HepG2 (cell line): ENCODE measurements at regions not wholly inside any gene's neighbourhood (a gene's known extent, or its start where the extent isn't known, plus 50 kb on each side); places are given as distances from the start of the nearest gene placed in this dataset.

Experiments used
- ATAC-seq: fragments of 200-7000 bp; cut with Tn5 transposase; 3 replicates; pipeline ENCODE4 v1.9.1; 2020; ENCODE audit warnings: mild to moderate bottlenecking, moderate library complexity
- BruUV-seq: library from RNA; stranded (reverse); fragments of 400-500 nt; replicated peaks from 2 replicates; lab custom pipeline; 2021; lab: Mats Ljungman, UMichigan
- CTCF ChIA-PET: fragments of 300-600 bp; formaldehyde crosslinking; extraction: SDS; loops from one replicate; lab custom pipeline; 2021; ENCODE audit warnings: low total read pairs, inconsistent platforms, low intra/inter-chr PET ratio; lab: Yijun Ruan, JAX
- POLR2A ChIA-PET: fragments of 350-600 bp; sonication (Branson Sonifier 250); formaldehyde crosslinking; loops from one replicate; lab custom pipeline; 2020; ENCODE audit warnings: antibody characterized with exemption, inconsistent platforms; lab: Yijun Ruan, JAX
- DNase-seq: peaks from one replicate; pipeline ENCODE4 v3.0.0-alpha.2; 2015; ENCODE audit warnings: low spot score
- FAIRE-seq: peaks from 3 replicates; lab custom pipeline; 2011; peaks lifted over from hg19 to GRCh38; lab: Jason Lieb, UNC
- H2AFZ ChIP-seq: one replicate; pipeline ENCODE4 v1.6.1; 2011; ENCODE audit warnings: low read length, inconsistent platforms
- H3K27ac ChIP-seq: fragments of 300-600 bp; 3 replicates; pipeline ENCODE4 v1.8.0; 2011; ENCODE audit warnings: mixed run types, mild to moderate bottlenecking, mixed read lengths, low read length, inconsistent platforms; ENCODE audit not compliant: insufficient read depth; ENCODE audit errors: extremely low read length
- H3K27me3 ChIP-seq, 2 experiments: fragments of 200-600 bp in 1 of 2; 2 replicates in 1 of 2; 3 replicates in 1 of 2; pipeline versions ENCODE4 v1.6.0 to v1.8.0; 2011; ENCODE audit warnings: low read length in 2 of 2, mild to moderate bottlenecking in 2 of 2, moderate library complexity in 2 of 2, inconsistent platforms in 1 of 2; ENCODE audit not compliant: insufficient read depth in 2 of 2, control insufficient read depth in 1 of 2
- H3K36me3 ChIP-seq, 2 experiments: fragments of 200-600 bp in 1 of 2; replicated peaks in 1 of 2; 2 replicates in 1 of 2; 3 replicates in 1 of 2; pipeline versions ENCODE4 v1.5.1 to v1.8.0; 2011; ENCODE audit warnings: low read length in 2 of 2, inconsistent platforms in 1 of 2; ENCODE audit not compliant: insufficient read depth in 2 of 2, control insufficient read depth in 1 of 2
- H3K4me1 ChIP-seq: 2 replicates; pipeline ENCODE4 v1.5.1; 2012; ENCODE audit warnings: low read length, inconsistent platforms; ENCODE audit not compliant: insufficient read depth
- H3K4me2 ChIP-seq: 2 replicates; pipeline ENCODE4 v1.6.0; 2011; ENCODE audit warnings: low read depth, low read length, inconsistent platforms
- H3K4me3 ChIP-seq, 3 experiments: fragments of 200-600 bp in 1 of 3; sonication (generic), shearing (Covaris generic) in 1 of 3; replicated peaks in 1 of 3; 2 replicates each; pipeline ENCODE4 v1.5.1; 2011 to 2016; ENCODE audit warnings: low read length in 3 of 3, inconsistent platforms in 2 of 3, low read depth in 2 of 3, mild to moderate bottlenecking in 2 of 3, control low read depth in 1 of 3, mixed read lengths in 1 of 3; ENCODE audit not compliant: insufficient read depth in 1 of 3
- H3K79me2 ChIP-seq: one replicate; pipeline ENCODE4 v1.6.1; 2011; ENCODE audit warnings: low read length, inconsistent platforms; ENCODE audit not compliant: insufficient read depth
- H3K9ac ChIP-seq: 2 replicates; pipeline ENCODE4 v1.6.0; 2011; ENCODE audit warnings: mild to moderate bottlenecking, low read depth, low read length, inconsistent platforms; ENCODE audit not compliant: insufficient read depth
- H3K9me3 ChIP-seq: 2 replicates; pipeline ENCODE4 v1.5.1; 2012; ENCODE audit warnings: mild to moderate bottlenecking, low read length
- H4K20me1 ChIP-seq: 2 replicates; pipeline ENCODE4 v1.6.0; 2011; ENCODE audit warnings: inconsistent platforms, mild to moderate bottlenecking, low read length, moderate library complexity; ENCODE audit not compliant: insufficient read depth
- EP300 ChIP-seq, 3 experiments: sonication (generic) in 1 of 3; formaldehyde crosslinking in 1 of 3; IDR thresholded peaks; 2 replicates each; pipeline versions ENCODE4 v1.5.1 to v1.6.1; 2011 to 2020; ENCODE audit warnings: low read depth in 2 of 3, low read length in 2 of 3, borderline replicate concordance in 1 of 3, improper control_type of control experiment in 1 of 3, mild to moderate bottlenecking in 1 of 3, missing genetic modification reagents in 1 of 3, moderate library complexity in 1 of 3
- FOXA3 ChIP-seq: IDR thresholded peaks from 2 replicates; pipeline ENCODE4 v1.6.1; 2016; ENCODE audit warnings: missing genetic modification reagents, missing compliant biosample characterization
- HMGA1 ChIP-seq: sonication (generic); formaldehyde crosslinking; conservative IDR thresholded peaks from 2 replicates; pipeline ENCODE4 v1.4.0; 2020; ENCODE audit warnings: missing genetic modification reagents
- ZFP1 ChIP-seq: IDR thresholded peaks from 2 replicates; pipeline ENCODE4 v1.6.1; 2016
- ZNF354B ChIP-seq: sonication (generic); formaldehyde crosslinking; IDR thresholded peaks from 2 replicates; pipeline ENCODE4 v1.8.0; 2022; ENCODE audit warnings: mild to moderate bottlenecking, missing genetic modification reagents
- ZNF441 ChIP-seq: sonication (generic); formaldehyde crosslinking; IDR thresholded peaks from 2 replicates; pipeline ENCODE4 v1.7.0; 2021; ENCODE audit warnings: missing genetic modification reagents, borderline replicate concordance
- whole genome bisulfite sequencing: methylation state at CpG from one replicate; pipeline ENCODE4 v1.1.6; 2017; ENCODE audit warnings: low lambda C conversion rate; 5-methylcytosine and 5-hydroxymethylcytosine counted together
- in situ Hi-C: cut with HindIII; loops from 2 replicates; pipeline ENCODE4 v1.10.0; 2017; ENCODE audit warnings: low pct_unique_long_range_greater_than_20kb; ENCODE audit not compliant: extremely low pct_ligation_motif_present
- intact Hi-C: fragments of 100-400 bp; cut with micrococcal nuclease; formaldehyde crosslinking; loops from one replicate; pipeline ENCODE4 v1.10.0; 2022; ENCODE audit not compliant: unreplicated experiment
- TF ChIP-seq, protein P1 (sequence below): sonication (generic); formaldehyde crosslinking; IDR thresholded peaks from 2 replicates; pipeline ENCODE4 v1.4.0; 2020; ENCODE audit warnings: missing genetic modification reagents
- TF ChIP-seq, protein P2 (sequence below): sonication (generic); formaldehyde crosslinking; IDR thresholded peaks from 2 replicates; pipeline ENCODE4 v1.4.0; 2020; ENCODE audit warnings: missing genetic modification reagents
- TF ChIP-seq, protein P3 (sequence below): sonication (generic); formaldehyde crosslinking; IDR thresholded peaks from 2 replicates; pipeline ENCODE4 v1.4.0; 2020; ENCODE audit warnings: low read depth, missing genetic modification reagents
- TF ChIP-seq, protein P4 (sequence below): IDR thresholded peaks from 2 replicates; pipeline ENCODE4 v1.6.1; 2016; ENCODE audit warnings: mild to moderate bottlenecking, missing biosample characterization, missing genetic modification reagents

DNA sequence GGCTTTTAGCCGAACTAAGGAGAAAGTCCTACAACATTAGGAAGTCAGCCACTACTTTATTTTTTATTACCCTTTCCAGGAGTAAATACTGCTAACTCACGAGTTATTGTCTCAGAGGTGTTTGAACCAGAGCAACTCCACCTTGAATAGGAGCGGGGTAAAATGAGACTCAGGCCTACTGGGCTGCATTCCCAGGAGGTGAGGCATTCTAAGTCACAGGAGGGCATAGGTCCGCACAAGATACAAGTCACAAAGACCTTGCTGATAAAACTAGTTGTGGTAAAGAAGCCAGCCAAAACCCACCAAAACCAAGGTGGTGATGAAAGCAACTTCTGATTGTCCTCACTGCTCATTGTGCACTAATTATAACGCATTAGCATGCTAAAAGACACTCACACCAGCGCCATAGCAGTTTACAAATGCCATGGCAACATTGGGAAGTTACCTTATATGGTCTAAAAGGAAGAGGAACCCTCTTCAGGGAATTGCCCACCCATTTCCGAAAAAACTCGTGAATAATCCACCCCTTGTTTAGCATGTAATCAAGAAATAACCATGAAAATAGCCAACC is 555.9 kb downstream of the IGSF11 start (continued):
- TF ChIP-seq, protein P1, sequence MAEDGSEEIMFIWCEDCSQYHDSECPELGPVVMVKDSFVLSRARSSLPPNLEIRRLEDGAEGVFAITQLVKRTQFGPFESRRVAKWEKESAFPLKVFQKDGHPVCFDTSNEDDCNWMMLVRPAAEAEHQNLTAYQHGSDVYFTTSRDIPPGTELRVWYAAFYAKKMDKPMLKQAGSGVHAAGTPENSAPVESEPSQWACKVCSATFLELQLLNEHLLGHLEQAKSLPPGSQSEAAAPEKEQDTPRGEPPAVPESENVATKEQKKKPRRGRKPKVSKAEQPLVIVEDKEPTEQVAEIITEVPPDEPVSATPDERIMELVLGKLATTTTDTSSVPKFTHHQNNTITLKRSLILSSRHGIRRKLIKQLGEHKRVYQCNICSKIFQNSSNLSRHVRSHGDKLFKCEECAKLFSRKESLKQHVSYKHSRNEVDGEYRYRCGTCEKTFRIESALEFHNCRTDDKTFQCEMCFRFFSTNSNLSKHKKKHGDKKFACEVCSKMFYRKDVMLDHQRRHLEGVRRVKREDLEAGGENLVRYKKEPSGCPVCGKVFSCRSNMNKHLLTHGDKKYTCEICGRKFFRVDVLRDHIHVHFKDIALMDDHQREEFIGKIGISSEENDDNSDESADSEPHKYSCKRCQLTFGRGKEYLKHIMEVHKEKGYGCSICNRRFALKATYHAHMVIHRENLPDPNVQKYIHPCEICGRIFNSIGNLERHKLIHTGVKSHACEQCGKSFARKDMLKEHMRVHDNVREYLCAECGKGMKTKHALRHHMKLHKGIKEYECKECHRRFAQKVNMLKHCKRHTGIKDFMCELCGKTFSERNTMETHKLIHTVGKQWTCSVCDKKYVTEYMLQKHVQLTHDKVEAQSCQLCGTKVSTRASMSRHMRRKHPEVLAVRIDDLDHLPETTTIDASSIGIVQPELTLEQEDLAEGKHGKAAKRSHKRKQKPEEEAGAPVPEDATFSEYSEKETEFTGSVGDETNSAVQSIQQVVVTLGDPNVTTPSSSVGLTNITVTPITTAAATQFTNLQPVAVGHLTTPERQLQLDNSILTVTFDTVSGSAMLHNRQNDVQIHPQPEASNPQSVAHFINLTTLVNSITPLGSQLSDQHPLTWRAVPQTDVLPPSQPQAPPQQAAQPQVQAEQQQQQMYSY (CRISPR knock-in tag): no peak

DNA sequence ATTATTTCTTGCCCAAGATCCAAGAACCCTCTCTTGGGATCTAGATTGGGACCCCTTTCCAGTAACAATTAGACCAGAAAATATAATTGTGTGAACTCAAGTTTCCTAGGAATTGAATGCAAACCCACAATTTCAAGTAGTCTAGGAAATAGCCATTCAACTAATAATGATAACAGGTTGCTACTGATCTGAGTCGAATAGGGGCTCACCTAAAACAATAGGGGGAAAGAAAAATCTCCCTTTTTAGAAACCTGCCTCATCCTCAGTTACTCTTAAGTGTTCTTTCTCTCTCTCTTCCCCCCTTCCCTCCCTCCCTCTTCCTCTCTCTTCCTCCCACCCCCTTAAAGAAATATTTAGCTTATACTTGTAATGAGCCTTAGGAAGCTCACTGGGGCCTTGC is 555.3 kb downstream of the IGSF11 start:
- Histone ChIP-seq H3K79me2 (no peaks in the 10 kb centered on the region), H3K27ac (no peak overlapping the region), H3K4me3 (no peak overlapping the region), H4K20me1 (no peaks in the 10 kb centered on the region), H3K9me3 (no peaks in the 10 kb centered on the region), H3K4me2 (no peak overlapping the region), H3K27me3 (no peaks in the 10 kb centered on the region), H3K4me1 (no peaks in the 10 kb centered on the region), H3K9ac (no peak overlapping the region), H3K36me3 (no peaks in the 10 kb centered on the region), H2AFZ (no peak overlapping the region)
- ChIA-PET POLR2A (no interaction called here), CTCF (no interaction called here)
- FAIRE-seq (no peak), ATAC-seq (no peak), DNase-seq (no peak)
- WGBS: 5% methylated on average over 1 of the region's 1 CpG
- in situ Hi-C loops (no loop called here), intact Hi-C loops (no loop called here)
- BruUV-seq: no TSS peak
- no peak for TF ChIP-seq ZNF441 (CRISPR knock-in tag)
- TF ChIP-seq EP300 (IDR thresholded peaks at IDR 0.05; ENCODE audit: low read depth in 2 of 2, low read length in 2 of 2): no peak
- no peak for TF ChIP-seq EP300 (CRISPR knock-in tag; IDR thresholded peaks at IDR 0.05; ENCODE audit: borderline replicate concordance)
- TF ChIP-seq, protein P2, sequence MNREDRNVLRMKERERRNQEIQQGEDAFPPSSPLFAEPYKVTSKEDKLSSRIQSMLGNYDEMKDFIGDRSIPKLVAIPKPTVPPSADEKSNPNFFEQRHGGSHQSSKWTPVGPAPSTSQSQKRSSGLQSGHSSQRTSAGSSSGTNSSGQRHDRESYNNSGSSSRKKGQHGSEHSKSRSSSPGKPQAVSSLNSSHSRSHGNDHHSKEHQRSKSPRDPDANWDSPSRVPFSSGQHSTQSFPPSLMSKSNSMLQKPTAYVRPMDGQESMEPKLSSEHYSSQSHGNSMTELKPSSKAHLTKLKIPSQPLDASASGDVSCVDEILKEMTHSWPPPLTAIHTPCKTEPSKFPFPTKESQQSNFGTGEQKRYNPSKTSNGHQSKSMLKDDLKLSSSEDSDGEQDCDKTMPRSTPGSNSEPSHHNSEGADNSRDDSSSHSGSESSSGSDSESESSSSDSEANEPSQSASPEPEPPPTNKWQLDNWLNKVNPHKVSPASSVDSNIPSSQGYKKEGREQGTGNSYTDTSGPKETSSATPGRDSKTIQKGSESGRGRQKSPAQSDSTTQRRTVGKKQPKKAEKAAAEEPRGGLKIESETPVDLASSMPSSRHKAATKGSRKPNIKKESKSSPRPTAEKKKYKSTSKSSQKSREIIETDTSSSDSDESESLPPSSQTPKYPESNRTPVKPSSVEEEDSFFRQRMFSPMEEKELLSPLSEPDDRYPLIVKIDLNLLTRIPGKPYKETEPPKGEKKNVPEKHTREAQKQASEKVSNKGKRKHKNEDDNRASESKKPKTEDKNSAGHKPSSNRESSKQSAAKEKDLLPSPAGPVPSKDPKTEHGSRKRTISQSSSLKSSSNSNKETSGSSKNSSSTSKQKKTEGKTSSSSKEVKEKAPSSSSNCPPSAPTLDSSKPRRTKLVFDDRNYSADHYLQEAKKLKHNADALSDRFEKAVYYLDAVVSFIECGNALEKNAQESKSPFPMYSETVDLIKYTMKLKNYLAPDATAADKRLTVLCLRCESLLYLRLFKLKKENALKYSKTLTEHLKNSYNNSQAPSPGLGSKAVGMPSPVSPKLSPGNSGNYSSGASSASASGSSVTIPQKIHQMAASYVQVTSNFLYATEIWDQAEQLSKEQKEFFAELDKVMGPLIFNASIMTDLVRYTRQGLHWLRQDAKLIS (CRISPR knock-in tag): no peak
- no peak for TF ChIP-seq HMGA1
- TF ChIP-seq, protein P3, sequence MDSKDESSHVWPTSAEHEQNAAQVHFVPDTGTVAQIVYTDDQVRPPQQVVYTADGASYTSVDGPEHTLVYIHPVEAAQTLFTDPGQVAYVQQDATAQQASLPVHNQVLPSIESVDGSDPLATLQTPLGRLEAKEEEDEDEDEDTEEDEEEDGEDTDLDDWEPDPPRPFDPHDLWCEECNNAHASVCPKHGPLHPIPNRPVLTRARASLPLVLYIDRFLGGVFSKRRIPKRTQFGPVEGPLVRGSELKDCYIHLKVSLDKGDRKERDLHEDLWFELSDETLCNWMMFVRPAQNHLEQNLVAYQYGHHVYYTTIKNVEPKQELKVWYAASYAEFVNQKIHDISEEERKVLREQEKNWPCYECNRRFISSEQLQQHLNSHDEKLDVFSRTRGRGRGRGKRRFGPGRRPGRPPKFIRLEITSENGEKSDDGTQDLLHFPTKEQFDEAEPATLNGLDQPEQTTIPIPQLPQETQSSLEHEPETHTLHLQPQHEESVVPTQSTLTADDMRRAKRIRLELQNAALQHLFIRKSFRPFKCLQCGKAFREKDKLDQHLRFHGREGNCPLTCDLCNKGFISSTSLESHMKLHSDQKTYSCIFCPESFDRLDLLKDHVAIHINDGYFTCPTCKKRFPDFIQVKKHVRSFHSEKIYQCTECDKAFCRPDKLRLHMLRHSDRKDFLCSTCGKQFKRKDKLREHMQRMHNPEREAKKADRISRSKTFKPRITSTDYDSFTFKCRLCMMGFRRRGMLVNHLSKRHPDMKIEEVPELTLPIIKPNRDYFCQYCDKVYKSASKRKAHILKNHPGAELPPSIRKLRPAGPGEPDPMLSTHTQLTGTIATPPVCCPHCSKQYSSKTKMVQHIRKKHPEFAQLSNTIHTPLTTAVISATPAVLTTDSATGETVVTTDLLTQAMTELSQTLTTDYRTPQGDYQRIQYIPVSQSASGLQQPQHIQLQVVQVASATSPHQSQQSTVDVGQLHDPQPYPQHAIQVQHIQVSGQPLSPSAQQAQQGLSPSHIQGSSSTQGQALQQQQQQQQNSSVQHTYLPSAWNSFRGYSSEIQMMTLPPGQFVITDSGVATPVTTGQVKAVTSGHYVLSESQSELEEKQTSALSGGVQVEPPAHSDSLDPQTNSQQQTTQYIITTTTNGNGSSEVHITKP (CRISPR knock-in tag): no peak
- no peak for TF ChIP-seq FOXA3 (CRISPR knock-in tag)
- no peak for TF ChIP-seq ZFP1
- TF ChIP-seq ZNF354B: no peak
- TF ChIP-seq, protein P4, sequence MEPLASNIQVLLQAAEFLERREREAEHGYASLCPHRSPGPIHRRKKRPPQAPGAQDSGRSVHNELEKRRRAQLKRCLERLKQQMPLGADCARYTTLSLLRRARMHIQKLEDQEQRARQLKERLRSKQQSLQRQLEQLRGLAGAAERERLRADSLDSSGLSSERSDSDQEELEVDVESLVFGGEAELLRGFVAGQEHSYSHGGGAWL (CRISPR knock-in tag): no peak
